Vagina (tissue), 2 donors: ENCODE measurements at regions not wholly inside any gene's neighbourhood (a gene's known extent, or its start where the extent isn't known, plus 50 kb on each side); places are given as distances from the start of the nearest gene placed in this dataset.

Experiments
- CTCF ChIP-seq, 3 experiments: fragments of 450-650 bp in 2 of 3; fragments of 200-600 bp in 1 of 3; sonication (generic) in 1 of 3; IDR thresholded peaks; one replicate each; pipeline ENCODE4 v1.5.1; 2017 to 2019; ENCODE audit warnings: antibody characterized with exemption in 3 of 3, mild to moderate bottlenecking in 2 of 3, moderate library complexity in 2 of 3
- POLR2A ChIP-seq, 2 donors: fragments of 450-650 bp; IDR thresholded peaks; one replicate each; pipeline ENCODE4 v1.6.1; 2017; ENCODE audit warnings: antibody characterized with exemption in 2 of 2, mild to moderate bottlenecking in 2 of 2, moderate library complexity in 2 of 2
- POLR2AphosphoS5 ChIP-seq, 2 donors: sonication (generic); formaldehyde crosslinking; IDR thresholded peaks; one replicate each; pipeline ENCODE4 v1.9.0; 2017; ENCODE audit warnings: antibody characterized with exemption in 2 of 2, mild to moderate bottlenecking in 2 of 2, low read depth in 1 of 2; ENCODE audit not compliant: insufficient read depth in 1 of 2

- no peak for TF ChIP-seq CTCF (IDR thresholded peaks at IDR 0.05)
- no peak for TF ChIP-seq POLR2AphosphoS5 (IDR thresholded peaks at IDR 0.05; ENCODE audit: insufficient read depth in 1 of 2, low read depth in 1 of 2)
- TF ChIP-seq POLR2A (IDR thresholded peaks at IDR 0.05) = no peak
Measured at GRCh38 chr22:48531108-48531507, 1296.6 kb downstream of the BRD1 start.
